HEK293 (cell line): ENCODE measurements at regions not wholly inside any gene's neighbourhood (a gene's known extent, or its start where the extent isn't known, plus 50 kb on each side); places are given as distances from the start of the nearest gene placed in this dataset.

Experiments
- CTCF ChIA-PET: fragments of 350-600 bp; formaldehyde crosslinking; extraction: SDS; loops from one replicate; lab custom pipeline; 2021; ENCODE audit warnings: antibody characterized with exemption; lab: Yijun Ruan, JAX
- POLR2A ChIA-PET: fragments of 300-600 bp; formaldehyde crosslinking; extraction: SDS; loops from one replicate; lab custom pipeline; 2020; ENCODE audit warnings: antibody characterized with exemption, inconsistent platforms; lab: Yijun Ruan, JAX
- H3K27ac ChIP-seq: fragments of 200-500 bp; sonication (Bioruptor generic); 2 replicates; pipeline ENCODE4 v1.5.1; 2014; ENCODE audit warnings: low read depth, low read length, control low read depth, inconsistent platforms; ENCODE audit errors: extremely low read depth
- H3K36me3 ChIP-seq, 2 experiments: fragments of 200-500 bp in 1 of 2; sonication (Bioruptor generic) in 1 of 2; 1 replicate in 1 of 2; 2 replicates in 1 of 2; pipeline ENCODE4 v1.5.1; 2014 to 2017; ENCODE audit warnings: inconsistent platforms in 2 of 2, low read length in 2 of 2; ENCODE audit not compliant: control insufficient read depth in 2 of 2, insufficient read depth in 1 of 2
- H3K4me1 ChIP-seq: fragments of 200-500 bp; sonication (Bioruptor generic); 2 replicates; pipeline ENCODE4 v1.5.1; 2014; ENCODE audit warnings: mild to moderate bottlenecking, low read length, inconsistent platforms; ENCODE audit not compliant: control insufficient read depth, insufficient read depth
- H3K4me3 ChIP-seq: 2 replicates; pipeline ENCODE4 v1.5.1; 2011; ENCODE audit warnings: low read depth, mild to moderate bottlenecking, control low read depth, low read length, moderate library complexity
- H3K9me3 ChIP-seq: fragments of 200-500 bp; sonication (Bioruptor generic); 2 replicates; pipeline ENCODE4 v1.5.1; 2014; ENCODE audit warnings: low read depth, low read length, inconsistent platforms; ENCODE audit not compliant: control insufficient read depth, insufficient read depth
- AEBP2 ChIP-seq: fragments of 450-650 bp; formaldehyde crosslinking; IDR thresholded peaks from 2 replicates; pipeline ENCODE4 v1.5.1; 2016; ENCODE audit warnings: missing biosample characterization, missing genetic modification characterization, borderline replicate concordance
- BCL11B ChIP-seq: fragments of 450-650 bp; formaldehyde crosslinking; IDR thresholded peaks from 2 replicates; pipeline ENCODE4 v1.5.1; 2016; ENCODE audit warnings: low read depth, missing biosample characterization, missing genetic modification characterization
- EGR2 ChIP-seq: fragments of 450-650 bp; formaldehyde crosslinking; IDR thresholded peaks from 2 replicates; pipeline ENCODE4 v1.5.1; 2016; ENCODE audit warnings: low read depth, missing biosample characterization, missing genetic modification characterization
- IKZF3 ChIP-seq: fragments of 450-650 bp; IDR thresholded peaks from 2 replicates; pipeline ENCODE4 v1.5.0; 2018; ENCODE audit warnings: missing biosample characterization, mild to moderate bottlenecking, missing genetic modification characterization, moderate library complexity
- KLF1 ChIP-seq: fragments of 450-650 bp; formaldehyde crosslinking; IDR thresholded peaks from 2 replicates; pipeline ENCODE4 v1.5.1; 2016; ENCODE audit warnings: missing biosample characterization, missing genetic modification characterization
- KLF16 ChIP-seq: fragments of 450-650 bp; formaldehyde crosslinking; IDR thresholded peaks from 2 replicates; pipeline ENCODE4 v1.5.1; 2017; ENCODE audit warnings: missing biosample characterization, missing genetic modification characterization
- MYNN ChIP-seq: fragments of 450-650 bp; formaldehyde crosslinking; IDR thresholded peaks from 2 replicates; pipeline ENCODE4 v1.5.1; 2016; ENCODE audit warnings: missing biosample characterization, missing genetic modification characterization, borderline replicate concordance
- OSR2 ChIP-seq: fragments of 450-650 bp; formaldehyde crosslinking; IDR thresholded peaks from 2 replicates; pipeline ENCODE4 v1.5.1; 2016; ENCODE audit warnings: missing biosample characterization, missing genetic modification characterization
- ZBTB11 ChIP-seq: fragments of 450-650 bp; formaldehyde crosslinking; conservative IDR thresholded peaks from 2 replicates; pipeline ENCODE4 v1.5.1; 2016; ENCODE audit warnings: low read depth, missing biosample characterization, missing genetic modification characterization
- ZBTB44 ChIP-seq: fragments of 450-650 bp; IDR thresholded peaks from 2 replicates; pipeline ENCODE4 v1.5.1; 2018; ENCODE audit warnings: missing biosample characterization, mild to moderate bottlenecking, missing genetic modification characterization
- ZBTB49 ChIP-seq: fragments of 450-650 bp; formaldehyde crosslinking; IDR thresholded peaks from 2 replicates; pipeline ENCODE4 v1.5.1; 2016; ENCODE audit warnings: missing biosample characterization, missing genetic modification characterization, low read depth
- ZNF10 ChIP-seq: fragments of 450-650 bp; formaldehyde crosslinking; IDR thresholded peaks from 2 replicates; pipeline ENCODE4 v1.5.1; 2017; ENCODE audit warnings: missing biosample characterization, missing genetic modification characterization
- ZNF157 ChIP-seq: fragments of 450-650 bp; formaldehyde crosslinking; IDR thresholded peaks from 2 replicates; pipeline ENCODE4 v1.5.1; 2016; ENCODE audit warnings: missing biosample characterization, missing genetic modification characterization
- ZNF175 ChIP-seq: fragments of 450-650 bp; formaldehyde crosslinking; IDR thresholded peaks from 2 replicates; pipeline ENCODE4 v1.5.1; 2016; ENCODE audit warnings: missing biosample characterization, missing genetic modification characterization
- ZNF292 ChIP-seq: fragments of 450-650 bp; formaldehyde crosslinking; IDR thresholded peaks from 2 replicates; pipeline ENCODE4 v1.5.1; 2016; ENCODE audit warnings: low read depth, missing biosample characterization, missing genetic modification characterization, borderline replicate concordance
- ZNF311 ChIP-seq: fragments of 450-650 bp; formaldehyde crosslinking; IDR thresholded peaks from 2 replicates; pipeline ENCODE4 v1.5.1; 2017; ENCODE audit warnings: missing biosample characterization, missing genetic modification characterization, borderline replicate concordance
- ZNF350 ChIP-seq: fragments of 450-650 bp; formaldehyde crosslinking; IDR thresholded peaks from 2 replicates; pipeline ENCODE4 v1.5.0; 2017; ENCODE audit warnings: missing biosample characterization, mild to moderate bottlenecking, missing genetic modification characterization
- ZNF416 ChIP-seq: fragments of 450-650 bp; formaldehyde crosslinking; IDR thresholded peaks from 2 replicates; pipeline ENCODE4 v1.5.1; 2016; ENCODE audit warnings: missing biosample characterization, missing genetic modification characterization
- ZNF426 ChIP-seq: fragments of 450-650 bp; formaldehyde crosslinking; IDR thresholded peaks from 2 replicates; pipeline ENCODE4 v1.5.1; 2017; ENCODE audit warnings: missing biosample characterization, missing genetic modification characterization, mild to moderate bottlenecking, inconsistent platforms, moderate library complexity
- ZNF561 ChIP-seq: fragments of 450-650 bp; IDR thresholded peaks from 2 replicates; pipeline ENCODE4 v1.5.1; 2018; ENCODE audit warnings: missing biosample characterization, missing genetic modification characterization, borderline replicate concordance
- ZNF571 ChIP-seq: fragments of 450-650 bp; formaldehyde crosslinking; IDR thresholded peaks from 2 replicates; pipeline ENCODE4 v1.5.0; 2017; ENCODE audit warnings: missing biosample characterization, missing genetic modification characterization
- ZNF610 ChIP-seq: fragments of 450-650 bp; formaldehyde crosslinking; IDR thresholded peaks from 2 replicates; pipeline ENCODE4 v1.5.1; 2016; ENCODE audit warnings: missing biosample characterization, missing genetic modification characterization, borderline replicate concordance
- ZNF645 ChIP-seq: fragments of 450-650 bp; formaldehyde crosslinking; IDR thresholded peaks from 2 replicates; pipeline ENCODE4; 2016; ENCODE audit warnings: missing biosample characterization, missing genetic modification characterization
- ZNF791 ChIP-seq: fragments of 450-650 bp; formaldehyde crosslinking; IDR thresholded peaks from 2 replicates; pipeline ENCODE4 v1.5.1; 2016; ENCODE audit warnings: missing biosample characterization, missing genetic modification characterization
- ZNF837 ChIP-seq: fragments of 450-650 bp; formaldehyde crosslinking; IDR thresholded peaks from 2 replicates; pipeline ENCODE4 v1.5.1; 2016; ENCODE audit warnings: missing biosample characterization, missing genetic modification characterization
- ZSCAN4 ChIP-seq: fragments of 450-650 bp; formaldehyde crosslinking; IDR thresholded peaks from 2 replicates; pipeline ENCODE4 v1.5.1; 2017; ENCODE audit warnings: missing biosample characterization, missing genetic modification characterization

- no peak overlapping the region for H3K4me3 ChIP-seq
- no peaks in the 10 kb centered on the region for H3K36me3 ChIP-seq
- POLR2A ChIA-PET: no interaction called here
- CTCF ChIA-PET: no interaction called here
- H3K9me3 ChIP-seq: no peaks in the 10 kb centered on the region
- no peak overlapping the region for H3K27ac ChIP-seq
- H3K4me1 ChIP-seq: no peaks in the 10 kb centered on the region
- TF ChIP-seq ZNF571 (tag by site-specific recombination) (no peak), ZNF561 (tag by site-specific recombination) (no peak), EGR2 (tag by site-specific recombination) (no peak), ZNF350 (tag by site-specific recombination) (no peak), ZBTB11 (tag by site-specific recombination) (no peak), ZNF610 (tag by site-specific recombination) (no peak), ZNF426 (tag by site-specific recombination) (no peak), ZSCAN4 (tag by site-specific recombination) (no peak), ZNF416 (no peak), IKZF3 (tag by site-specific recombination) (no peak), ZNF311 (tag by site-specific recombination) (no peak), MYNN (tag by site-specific recombination) (no peak), ZNF791 (no peak), KLF1 (tag by site-specific recombination) (no peak), ZNF645 (tag by site-specific recombination) (no peak), ZNF10 (tag by site-specific recombination) (no peak), ZNF175 (tag by site-specific recombination) (no peak)
Measured at GRCh38 chr22:33130473-33130872, 72.3 kb upstream of the SYN3 start.

GRCh38 chr22:33129621-33130020, 71.4 kb upstream of the SYN3 start:
- Histone ChIP-seq H3K4me1 (no peaks in the 10 kb centered on the region), H3K4me3 (no peak overlapping the region), H3K36me3 (no peaks in the 10 kb centered on the region), H3K27ac (no peak overlapping the region), H3K9me3 (no peaks in the 10 kb centered on the region)
- ChIA-PET POLR2A (no interaction called here), CTCF (no interaction called here)
- TF ChIP-seq ZNF157 (tag by site-specific recombination) (no peak), ZBTB49 (tag by site-specific recombination) (no peak), BCL11B (no peak), ZBTB44 (no peak), KLF16 (tag by site-specific recombination) (no peak), KLF1 (tag by site-specific recombination) (no peak), AEBP2 (tag by site-specific recombination) (no peak), OSR2 (tag by site-specific recombination) (no peak), ZNF292 (tag by site-specific recombination) (no peak), ZNF837 (tag by site-specific recombination) (no peak)
